Activated T-helper 1 cell treated with anti-CD3 and anti-CD28 coated beads, Interleukin-12 subunit alpha, Interleukin-12 subunit beta, Interleukin-2, Interleukin-4 antibody, amounts not matched to agents 30 ng/mL and 10 ng/mL and 1 ng/mL, durations not matched to agents 14 hours and 24 hours and 36 hours (primary cell): ENCODE measurements at regions not wholly inside any gene's neighbourhood (a gene's known extent, or its start where the extent isn't known, plus 50 kb on each side); places are given as distances from the start of the nearest gene placed in this dataset.

ENCODE experiments used
- DNase-seq: peaks from one replicate; pipeline ENCODE4 v3.0.0; 2021; ENCODE audit warnings: low spot score
- H3K27ac Mint-ChIP-seq: one replicate; pipeline ENCODE4 v1.8.0; 2021; ENCODE audit warnings: mild to moderate bottlenecking, mixed read lengths
- H3K27me3 Mint-ChIP-seq: one replicate; pipeline ENCODE4 v1.8.0; 2022; ENCODE audit warnings: mild to moderate bottlenecking, moderate library complexity, mixed read lengths; ENCODE audit not compliant: insufficient read depth
- H3K36me3 Mint-ChIP-seq: one replicate; pipeline ENCODE4 v1.8.0; 2021; ENCODE audit warnings: low read depth, mixed read lengths
- H3K4me1 Mint-ChIP-seq: one replicate; pipeline ENCODE4 v1.8.0; 2021; ENCODE audit warnings: low read depth, mixed read lengths
- H3K4me3 Mint-ChIP-seq: one replicate; pipeline ENCODE4 v1.8.0; 2021; ENCODE audit warnings: mild to moderate bottlenecking, moderate library complexity, mixed read lengths
- H3K9me3 Mint-ChIP-seq: one replicate; pipeline ENCODE4 v1.8.0; 2021; ENCODE audit warnings: mixed read lengths
- intact Hi-C: fragments of 100-400 bp; cut with micrococcal nuclease; formaldehyde crosslinking; loops from one replicate; pipeline ENCODE4 v1.15.1; 2024

GRCh38 chr18:67662996-67663395 lies 146.5 kb upstream of the DSEL start:
- H3K27me3 Mint-ChIP-seq: no peaks in the 10 kb centered on the region
- H3K36me3 Mint-ChIP-seq: no peaks in the 10 kb centered on the region
- H3K9me3 Mint-ChIP-seq: no peaks in the 10 kb centered on the region
- no peaks in the 10 kb centered on the region for H3K4me1 Mint-ChIP-seq
- DNase-seq: no peak
- intact Hi-C loops: no loop called here
- H3K27ac Mint-ChIP-seq: no peak overlapping the region
- H3K4me3 Mint-ChIP-seq: no peak overlapping the region

- intact Hi-C loops: no loop called here
- Mint-ChIP-seq H3K4me3 (no peak overlapping the region), H3K27ac (no peak overlapping the region), H3K9me3 (no peaks in the 10 kb centered on the region), H3K36me3 (no peaks in the 10 kb centered on the region), H3K27me3 (no peaks in the 10 kb centered on the region), H3K4me1 (no peaks in the 10 kb centered on the region)
- no peak for DNase-seq
Measured at GRCh38 chr18:67661555-67661954, 145.0 kb upstream of the DSEL start.

DNA sequence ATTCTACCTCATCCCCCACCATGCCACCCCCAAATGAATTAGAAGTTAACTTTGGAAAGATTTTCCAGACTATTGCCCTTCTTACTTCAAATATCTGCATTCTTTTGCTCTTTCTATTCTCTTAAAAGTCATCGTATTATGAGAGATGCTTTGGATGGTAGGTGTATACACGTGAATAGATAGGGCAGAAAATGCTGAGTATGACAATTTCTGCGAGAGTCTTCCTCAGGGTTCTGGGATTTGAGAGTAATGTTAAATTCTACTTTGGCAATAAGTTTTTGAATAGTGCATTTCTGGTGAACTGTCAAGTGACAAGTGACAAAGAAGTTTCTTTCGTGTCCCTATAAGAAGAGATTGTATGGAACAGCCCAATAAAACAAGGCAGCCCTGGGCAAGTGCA lies 137.6 kb upstream of the DSEL start:
- no peak for DNase-seq
- H3K9me3 Mint-ChIP-seq: no peaks in the 10 kb centered on the region
- H3K27me3 Mint-ChIP-seq: no peaks in the 10 kb centered on the region
- H3K27ac Mint-ChIP-seq: no peak overlapping the region
- no peak overlapping the region for H3K4me3 Mint-ChIP-seq
- no peaks in the 10 kb centered on the region for H3K4me1 Mint-ChIP-seq
- H3K36me3 Mint-ChIP-seq: no peaks in the 10 kb centered on the region
- intact Hi-C loops: no loop called here

GRCh38 chr18:67652288-67652687 lies 135.8 kb upstream of the DSEL start:
- Mint-ChIP-seq H3K4me3 (no peak overlapping the region), H3K4me1 (no peaks in the 10 kb centered on the region), H3K27ac (no peak overlapping the region), H3K36me3 (no peaks in the 10 kb centered on the region), H3K27me3 (no peaks in the 10 kb centered on the region), H3K9me3 (no peaks in the 10 kb centered on the region)
- no peak for DNase-seq
- intact Hi-C loops: no loop called here

DNA sequence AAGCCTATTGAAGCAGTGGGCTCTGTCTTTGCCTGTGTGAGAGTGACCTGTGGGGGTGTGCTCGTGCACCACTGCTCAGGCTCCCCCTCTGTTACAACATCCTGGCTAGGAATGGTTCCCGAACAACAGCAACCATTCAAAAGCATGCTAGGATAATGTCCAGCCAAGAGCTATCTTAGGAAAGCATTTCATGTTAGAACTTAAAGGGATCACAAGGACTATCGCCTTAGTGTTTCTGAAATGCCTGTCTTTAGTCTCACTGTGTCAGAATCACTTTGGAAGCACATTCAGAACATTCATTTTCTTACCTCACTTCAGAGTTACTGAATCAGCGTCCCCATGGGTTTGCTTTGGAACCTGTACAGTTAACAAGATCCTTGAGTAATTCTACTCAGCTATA lies 134.9 kb upstream of the DSEL start:
- no peaks in the 10 kb centered on the region for H3K4me1 Mint-ChIP-seq
- no peak overlapping the region for H3K4me3 Mint-ChIP-seq
- H3K27me3 Mint-ChIP-seq: no peaks in the 10 kb centered on the region
- DNase-seq: no peak
- intact Hi-C loops: no loop called here
- H3K36me3 Mint-ChIP-seq: no peaks in the 10 kb centered on the region
- no peak overlapping the region for H3K27ac Mint-ChIP-seq
- H3K9me3 Mint-ChIP-seq: no peaks in the 10 kb centered on the region

GRCh38 chr18:67650686-67651385 lies 134.3 kb upstream of the DSEL start:
- no peak for DNase-seq
- Mint-ChIP-seq H3K4me3 (no peak overlapping the region), H3K9me3 (no peaks in the 10 kb centered on the region), H3K27ac (no peak overlapping the region), H3K27me3 (no peaks in the 10 kb centered on the region), H3K36me3 (no peaks in the 10 kb centered on the region), H3K4me1 (no peaks in the 10 kb centered on the region)
- intact Hi-C loops: no loop called here

DNA sequence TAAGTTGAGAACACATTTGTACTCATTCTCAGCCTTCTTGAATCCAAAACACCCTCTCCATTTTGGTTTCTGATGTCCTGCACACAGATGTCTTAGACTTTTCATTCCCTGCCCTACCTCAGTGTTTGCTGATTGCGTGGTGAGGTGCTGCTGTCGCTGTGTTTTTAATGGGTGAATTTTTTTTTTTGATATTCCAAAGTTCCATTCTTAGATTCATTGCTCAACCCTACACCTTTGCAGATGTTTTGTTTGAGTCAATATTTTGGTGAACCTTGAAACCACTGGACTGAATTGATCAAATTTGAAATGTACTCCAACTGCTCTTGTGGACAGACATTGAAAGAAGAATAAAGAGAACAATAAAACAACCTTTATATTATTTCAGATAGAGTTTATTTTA lies 130.4 kb upstream of the DSEL start:
- Mint-ChIP-seq H3K27ac (no peak overlapping the region), H3K9me3 (no peaks in the 10 kb centered on the region), H3K27me3 (no peaks in the 10 kb centered on the region), H3K4me3 (no peak overlapping the region), H3K4me1 (no peaks in the 10 kb centered on the region), H3K36me3 (no peaks in the 10 kb centered on the region)
- no peak for DNase-seq
- intact Hi-C loops: no loop called here

GRCh38 chr18:67644226-67644625 lies 127.7 kb upstream of the DSEL start:
- Mint-ChIP-seq H3K4me3 (no peak overlapping the region), H3K27ac (no peak overlapping the region), H3K36me3 (no peaks in the 10 kb centered on the region), H3K9me3 (no peaks in the 10 kb centered on the region), H3K4me1 (no peaks in the 10 kb centered on the region), H3K27me3 (no peaks in the 10 kb centered on the region)
- DNase-seq: no peak
- intact Hi-C loops: no loop called here

- Mint-ChIP-seq H3K36me3 (no peaks in the 10 kb centered on the region), H3K27me3 (no peaks in the 10 kb centered on the region), H3K4me1 (no peaks in the 10 kb centered on the region), H3K4me3 (no peak overlapping the region), H3K9me3 (no peaks in the 10 kb centered on the region), H3K27ac (no peak overlapping the region)
- no peak for DNase-seq
- intact Hi-C loops: no loop called here
Measured at GRCh38 chr18:67639872-67640271, 123.4 kb upstream of the DSEL start.

DNA sequence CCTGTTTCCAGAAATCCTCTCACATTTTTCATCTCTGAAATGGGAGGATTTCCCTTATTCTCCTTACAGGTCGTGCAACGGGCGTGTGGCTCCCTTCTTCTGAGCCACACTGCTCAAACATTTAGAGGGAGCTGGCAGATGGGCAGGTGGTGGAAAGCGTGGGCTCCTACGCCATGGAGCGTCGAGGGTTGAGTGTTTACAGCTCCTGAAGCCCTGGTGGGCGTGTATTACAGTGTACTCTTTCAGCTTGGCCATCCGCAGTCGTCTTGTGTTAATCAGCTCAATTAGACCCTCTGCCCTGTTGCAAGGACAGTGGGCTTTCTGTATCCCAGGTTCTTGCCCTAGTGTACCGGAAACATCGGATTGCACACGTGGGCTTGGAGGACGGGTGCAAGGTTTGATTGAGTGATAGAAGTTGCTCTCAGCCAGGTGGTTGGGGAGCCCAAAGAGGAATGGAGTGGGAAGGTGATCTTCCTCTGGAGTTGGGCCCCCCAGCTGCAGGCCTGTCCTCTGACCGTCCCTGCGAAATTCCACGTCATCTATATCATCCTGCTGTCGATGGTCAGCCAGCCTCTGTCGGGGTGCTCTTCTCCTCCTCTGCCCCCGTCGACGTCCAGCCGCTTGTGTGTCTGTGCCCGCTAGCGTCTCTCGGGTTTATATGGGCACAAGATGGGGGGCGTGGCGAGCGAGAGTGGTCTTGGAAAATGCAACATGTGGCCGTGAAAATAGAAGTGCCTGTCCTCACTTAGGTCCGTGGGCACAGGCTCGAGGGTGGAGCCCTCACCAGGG lies 120.3 kb upstream of the DSEL start:
- DNase-seq: no peak
- intact Hi-C loops: no loop called here
- no peaks in the 10 kb centered on the region for H3K4me1 Mint-ChIP-seq
- no peaks in the 10 kb centered on the region for H3K36me3 Mint-ChIP-seq
- H3K27ac Mint-ChIP-seq: no peak overlapping the region
- H3K4me3 Mint-ChIP-seq: no peak overlapping the region
- no peaks in the 10 kb centered on the region for H3K9me3 Mint-ChIP-seq
- no peaks in the 10 kb centered on the region for H3K27me3 Mint-ChIP-seq

DNA sequence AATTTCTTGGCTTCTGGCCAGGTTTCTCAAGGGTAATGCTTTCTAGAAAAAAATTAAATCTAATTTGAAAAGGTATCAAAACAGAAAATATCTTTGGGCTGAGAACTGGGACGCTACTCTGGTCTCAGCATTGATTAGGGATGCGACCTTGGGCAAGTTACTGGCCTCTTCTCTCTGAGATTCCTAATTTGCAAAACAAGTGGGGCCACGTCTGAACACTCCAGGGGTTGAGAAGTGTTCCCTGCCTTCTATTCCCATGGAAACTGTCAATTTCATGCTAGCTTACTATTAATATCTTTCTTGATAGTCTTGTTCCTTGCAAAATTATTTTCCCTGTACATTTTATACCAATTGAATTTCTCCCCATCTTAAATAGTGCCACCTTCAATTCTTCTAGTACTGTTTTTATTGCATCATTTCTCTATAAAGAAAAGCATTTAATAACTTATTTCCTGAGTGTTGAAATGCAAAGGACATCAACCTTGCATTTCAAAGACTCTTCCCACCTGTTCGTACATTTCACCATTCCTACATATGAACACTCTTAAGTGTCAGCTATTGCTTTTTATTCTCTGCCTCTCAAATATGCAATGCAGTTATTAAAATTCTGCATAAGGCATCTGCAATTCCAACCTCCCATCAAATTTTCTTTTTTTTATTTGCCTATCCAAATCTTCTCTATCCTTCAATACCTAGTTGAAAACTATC lies 118.3 kb upstream of the DSEL start:
- Mint-ChIP-seq H3K27me3 (no peaks in the 10 kb centered on the region), H3K9me3 (no peaks in the 10 kb centered on the region), H3K27ac (no peak overlapping the region), H3K36me3 (no peaks in the 10 kb centered on the region), H3K4me3 (no peak overlapping the region), H3K4me1 (no peaks in the 10 kb centered on the region)
- intact Hi-C loops: no loop called here
- DNase-seq: no peak

GRCh38 chr18:67633939-67634338 lies 117.4 kb upstream of the DSEL start:
- H3K27me3 Mint-ChIP-seq: no peaks in the 10 kb centered on the region
- no peaks in the 10 kb centered on the region for H3K36me3 Mint-ChIP-seq
- H3K4me3 Mint-ChIP-seq: no peak overlapping the region
- no peak overlapping the region for H3K27ac Mint-ChIP-seq
- no peaks in the 10 kb centered on the region for H3K4me1 Mint-ChIP-seq
- no peak for DNase-seq
- H3K9me3 Mint-ChIP-seq: no peaks in the 10 kb centered on the region
- intact Hi-C loops: no loop called here

DNA sequence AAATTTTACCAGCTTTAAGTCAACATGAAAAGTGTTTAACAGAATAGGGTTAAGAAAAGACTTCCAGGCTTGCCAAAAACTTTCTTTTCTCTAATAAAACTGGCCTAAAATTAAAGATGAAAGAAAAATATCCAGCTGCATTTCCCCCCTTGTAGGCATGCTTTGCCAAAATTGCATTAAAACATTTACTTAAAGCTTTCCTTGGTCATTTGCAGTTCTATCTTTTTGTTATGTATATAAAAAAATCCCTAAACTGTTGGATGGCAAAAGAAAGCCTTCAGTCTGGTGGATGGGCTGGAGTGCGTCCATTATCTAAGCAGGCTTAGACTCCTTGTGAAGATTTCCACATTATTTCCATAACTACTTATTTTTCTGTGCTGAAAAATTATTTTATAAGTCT lies 105.4 kb upstream of the DSEL start:
- no peak overlapping the region for H3K27ac Mint-ChIP-seq
- H3K4me3 Mint-ChIP-seq: no peak overlapping the region
- intact Hi-C loops: no loop called here
- H3K4me1 Mint-ChIP-seq: no peaks in the 10 kb centered on the region
- H3K9me3 Mint-ChIP-seq: no peaks in the 10 kb centered on the region
- H3K36me3 Mint-ChIP-seq: no peaks in the 10 kb centered on the region
- H3K27me3 Mint-ChIP-seq: no peaks in the 10 kb centered on the region
- DNase-seq: no peak
